ENCODE measurements at regions not wholly inside any gene's neighbourhood (a gene's known extent, or its start where the extent isn't known, plus 50 kb on each side); places are given as distances from the start of the nearest gene placed in this dataset.

DNA sequence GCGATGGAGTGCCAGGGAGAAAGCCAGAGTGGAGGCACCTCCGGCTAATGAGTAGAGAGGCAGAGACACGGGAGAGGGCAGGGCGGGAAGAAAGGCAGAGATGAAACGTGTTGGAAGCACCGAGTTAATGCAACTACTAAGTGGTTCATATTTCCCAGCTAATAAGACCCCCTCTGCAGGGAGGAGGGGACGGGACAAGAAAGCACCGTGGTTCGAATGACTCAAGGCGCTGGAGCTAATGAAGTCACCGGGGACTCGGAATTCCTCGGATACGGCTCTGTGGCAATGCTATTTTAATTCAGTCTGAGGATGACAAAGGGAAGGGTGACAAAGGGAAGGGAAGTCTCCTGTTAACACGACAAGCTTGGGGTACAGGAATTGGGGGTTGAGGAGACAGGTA is 54.5 kb upstream of the RAPGEF1 start:
- H3K4me1 ChIP-seq (ENCODE audit: insufficient read depth, low read length) = peaks cover 9% of the 10 kb centered on the region
- H3K27me3 ChIP-seq (ENCODE audit: insufficient read depth, low read length) = no peaks in the 10 kb centered on the region; the same call in none of the 2 replicates
- no peak overlapping the region for H3K4me3 ChIP-seq (ENCODE audit: low read length)
- no peak overlapping the region for H3K9ac ChIP-seq (ENCODE audit: low read depth, low read length)
- H3K9me3 ChIP-seq (ENCODE audit: insufficient read depth, low read depth, low read length) = peaks cover 5% of the 10 kb centered on the region; the same call in 1 of the 2 replicates
- no peaks in the 10 kb centered on the region for H3K36me3 ChIP-seq (ENCODE audit: insufficient read depth, low read depth, low read length)
- H3K27ac ChIP-seq (ENCODE audit: low read length) = no peak overlapping the region

DNA sequence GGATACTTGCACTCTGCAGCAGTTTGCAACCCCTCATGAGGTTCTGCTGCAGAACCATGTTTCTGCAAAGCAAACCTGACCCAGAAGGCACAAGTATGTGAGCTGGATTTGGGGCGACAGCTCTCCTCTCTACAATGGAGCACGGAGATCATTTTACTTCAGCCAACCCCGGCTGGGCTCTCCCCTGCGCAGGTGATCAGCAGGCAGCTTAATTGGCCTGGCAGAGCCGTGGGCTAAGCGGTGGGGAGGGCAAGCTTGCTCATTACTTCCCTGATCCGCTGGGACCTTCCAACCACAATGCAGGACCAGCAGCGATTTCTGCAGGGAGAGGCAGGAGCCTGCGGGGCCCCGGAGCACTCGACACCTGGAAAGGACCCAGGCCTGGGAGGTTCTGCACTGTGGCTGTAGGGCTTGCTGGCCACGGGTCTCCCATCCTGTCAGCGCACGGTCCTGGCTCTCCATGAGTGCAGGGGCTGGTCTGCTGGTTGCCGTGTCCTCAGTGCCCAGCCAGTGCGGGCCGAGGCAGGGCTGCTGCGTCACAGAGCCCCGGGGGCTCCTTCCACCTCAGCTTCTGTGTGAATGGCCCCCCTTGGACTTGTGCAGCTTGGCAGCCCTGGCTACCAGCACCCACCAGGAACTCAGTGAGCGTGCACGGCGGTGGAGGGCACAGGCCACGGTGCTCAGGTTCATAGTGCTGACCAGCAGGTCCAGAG is 51.8 kb upstream of the RAPGEF1 start:
- Histone ChIP-seq H3K27ac (ENCODE audit: low read length) (no peak overlapping the region), H3K9ac (ENCODE audit: low read depth, low read length) (no peak overlapping the region), H3K4me1 (ENCODE audit: insufficient read depth, low read length) (peaks cover 11% of the 10 kb centered on the region), H3K36me3 (ENCODE audit: insufficient read depth, low read depth, low read length) (no peaks in the 10 kb centered on the region), H3K9me3 (ENCODE audit: insufficient read depth, low read depth, low read length) (peaks cover 5% of the 10 kb centered on the region; the same call in 1 of the 2 replicates), H3K4me3 (ENCODE audit: low read length) (no peak overlapping the region), H3K27me3 (ENCODE audit: insufficient read depth, low read length) (no peaks in the 10 kb centered on the region; the same call in 1 of the 2 replicates)
